ENCODE measurements at regions not wholly inside any gene's neighbourhood (a gene's known extent, or its start where the extent isn't known, plus 50 kb on each side); places are given as distances from the start of the nearest gene placed in this dataset.
A peak's percentile ranks its signal among the peaks of the same experiment; 100 is the strongest.

DNA sequence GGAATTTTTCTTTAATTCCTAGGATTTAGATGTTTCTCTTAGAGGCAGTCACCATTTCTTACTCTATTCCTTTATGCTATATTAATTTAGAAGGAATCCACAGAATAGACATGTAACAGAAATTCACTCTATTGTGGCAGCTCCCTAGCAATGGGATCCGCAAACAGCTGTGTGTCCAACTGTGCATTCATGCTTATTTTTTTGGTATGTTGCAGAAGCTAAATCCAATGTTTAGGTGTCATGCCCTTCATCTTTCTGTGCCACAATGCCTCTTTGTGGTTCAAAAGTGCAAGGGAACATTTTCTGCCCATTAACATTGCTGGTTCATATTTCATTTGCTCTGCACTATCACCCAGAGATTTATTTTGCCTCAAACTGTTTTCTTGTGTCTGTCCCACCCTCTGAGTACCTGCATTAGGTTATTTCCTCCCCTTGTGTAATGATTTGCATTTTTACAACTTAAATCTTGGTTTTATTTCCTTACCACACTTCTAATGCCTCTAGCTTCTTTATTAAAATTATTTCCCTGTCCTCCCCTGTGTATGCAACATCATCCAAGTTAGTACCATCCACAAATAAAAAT is 816.5 kb downstream of the EFNA5 start:
- Histone ChIP-seq H3K79me2 (ENCODE audit: control insufficient read depth, insufficient read depth, low read length, unreplicated experiment) (no peaks in the 10 kb centered on the region), H3K27me3 (ENCODE audit: insufficient read depth, low read length) (no peaks in the 10 kb centered on the region), H3K4me1 (ENCODE audit: control insufficient read depth, insufficient read depth, low read length, unreplicated experiment) (no peaks in the 10 kb centered on the region), H3K4me3 (ENCODE audit: low read depth, low read length) (no peak overlapping the region), H2AFZ (ENCODE audit: low read length, unreplicated experiment) (no peak overlapping the region), H3K36me3 (ENCODE audit: insufficient read depth, low read length) (no peaks in the 10 kb centered on the region), H3K27ac (ENCODE audit: low read depth, low read length) (no peak overlapping the region)

DNA sequence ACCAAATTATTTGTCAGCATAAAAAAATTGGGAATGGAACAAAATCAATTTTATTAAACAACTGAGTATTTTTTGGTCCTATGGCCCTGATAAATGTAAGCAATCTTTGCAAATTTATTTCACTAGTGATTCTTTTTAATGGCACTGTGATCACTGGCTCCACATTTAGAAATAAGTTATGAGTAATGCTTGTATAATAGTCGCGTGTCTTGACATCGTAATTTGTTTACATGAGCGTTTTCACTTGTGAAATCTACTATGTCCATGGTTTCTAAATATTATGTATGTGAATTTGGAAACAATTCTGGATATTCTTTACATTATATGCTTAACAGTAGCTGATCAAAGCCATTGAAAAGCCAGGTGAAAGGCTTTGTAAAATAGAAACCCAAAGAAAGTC is 817.5 kb downstream of the EFNA5 start:
- Histone ChIP-seq H3K36me3 (ENCODE audit: insufficient read depth, low read length) (no peaks in the 10 kb centered on the region), H3K27me3 (ENCODE audit: insufficient read depth, low read length) (no peaks in the 10 kb centered on the region), H3K27ac (ENCODE audit: low read depth, low read length) (no peak overlapping the region), H2AFZ (ENCODE audit: low read length, unreplicated experiment) (no peak overlapping the region), H3K4me3 (ENCODE audit: low read depth, low read length) (no peak overlapping the region), H3K4me1 (ENCODE audit: control insufficient read depth, insufficient read depth, low read length, unreplicated experiment) (no peaks in the 10 kb centered on the region), H3K79me2 (ENCODE audit: control insufficient read depth, insufficient read depth, low read length, unreplicated experiment) (no peaks in the 10 kb centered on the region)

DNA sequence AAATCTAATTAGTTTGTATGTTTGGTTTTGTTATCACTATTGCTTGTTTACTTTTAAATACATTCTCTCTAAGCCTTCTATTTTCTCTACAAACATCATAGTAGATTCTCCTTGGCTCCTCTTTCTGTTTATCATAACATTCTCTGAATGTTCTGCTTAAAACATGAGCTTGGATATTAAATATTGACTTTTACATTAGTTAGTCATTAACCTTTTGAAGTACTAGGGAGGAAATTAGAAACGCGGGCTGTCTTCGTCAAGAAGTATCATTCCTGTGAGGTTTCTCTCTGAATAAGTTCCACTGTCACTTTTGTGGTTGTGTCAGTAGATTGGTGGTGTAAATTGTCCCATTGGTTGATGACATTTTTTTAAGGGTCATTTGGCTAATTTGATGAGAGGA is 821.5 kb downstream of the EFNA5 start:
- Histone ChIP-seq H3K4me3 (ENCODE audit: low read depth, low read length) (no peak overlapping the region), H3K79me2 (ENCODE audit: control insufficient read depth, insufficient read depth, low read length, unreplicated experiment) (no peaks in the 10 kb centered on the region), H3K27ac (ENCODE audit: low read depth, low read length) (no peak overlapping the region), H3K27me3 (ENCODE audit: insufficient read depth, low read length) (no peaks in the 10 kb centered on the region), H3K4me1 (ENCODE audit: control insufficient read depth, insufficient read depth, low read length, unreplicated experiment) (no peaks in the 10 kb centered on the region), H2AFZ (ENCODE audit: low read length, unreplicated experiment) (no peak overlapping the region), H3K36me3 (ENCODE audit: insufficient read depth, low read length) (no peaks in the 10 kb centered on the region)

DNA sequence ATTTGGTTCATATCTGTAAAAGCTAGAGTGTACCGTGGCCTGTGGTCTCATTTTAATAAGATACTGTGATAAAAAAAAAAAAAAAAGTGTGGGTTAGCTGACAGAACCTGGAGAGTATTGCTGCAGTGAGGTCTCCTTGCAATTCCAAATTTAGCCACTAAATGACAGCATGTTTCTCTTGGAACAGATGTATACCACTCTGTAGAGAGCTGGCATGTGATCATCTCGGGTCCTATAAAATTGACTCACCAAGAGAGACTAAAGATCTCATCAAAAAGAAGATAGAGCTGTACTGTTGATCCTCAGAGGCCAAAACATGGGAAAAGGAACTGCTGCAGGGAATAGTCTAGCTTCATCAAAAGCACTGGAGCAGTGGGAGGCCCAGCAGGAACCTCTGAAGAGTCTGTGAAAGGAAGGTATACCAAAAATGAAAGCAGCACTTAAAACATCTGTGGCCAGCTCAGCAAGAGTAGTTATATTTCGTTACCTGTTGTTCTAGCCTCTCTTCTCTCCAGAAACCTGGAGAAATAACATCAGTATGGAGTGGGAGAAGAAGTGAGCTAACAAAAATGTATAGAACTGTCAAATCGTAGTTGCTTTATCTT is 826.8 kb downstream of the EFNA5 start:
- peak overlapping the region; percentile 97 for H2AFZ ChIP-seq (ENCODE audit: low read length, unreplicated experiment)

DNA sequence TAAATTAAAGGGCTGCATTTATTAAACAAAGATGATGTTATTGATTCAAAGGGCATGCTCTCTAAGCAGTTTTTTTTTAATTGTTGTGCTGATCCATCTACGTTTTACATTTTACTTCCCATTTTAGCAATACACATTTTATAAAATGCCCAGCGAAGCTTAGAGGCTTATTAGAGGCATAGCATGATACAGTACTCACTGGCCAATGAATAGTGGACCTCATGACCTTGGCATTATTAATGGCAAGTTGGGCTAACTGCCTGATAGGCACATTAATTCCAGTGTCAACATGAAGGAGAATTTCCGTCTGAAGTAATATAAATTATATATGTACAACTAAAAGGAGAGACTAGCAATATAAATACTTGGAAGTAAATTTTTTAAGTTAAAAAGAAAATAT is 837.2 kb downstream of the EFNA5 start:
- no peaks in the 10 kb centered on the region for H3K36me3 ChIP-seq (ENCODE audit: insufficient read depth, low read length)
- H3K27me3 ChIP-seq (ENCODE audit: insufficient read depth, low read length): no peaks in the 10 kb centered on the region
- no peaks in the 10 kb centered on the region for H3K79me2 ChIP-seq (ENCODE audit: control insufficient read depth, insufficient read depth, low read length, unreplicated experiment)
- no peak overlapping the region for H3K27ac ChIP-seq (ENCODE audit: low read depth, low read length)
- H2AFZ ChIP-seq (ENCODE audit: low read length, unreplicated experiment): peak overlapping the region; percentile 6
- no peak overlapping the region for H3K4me3 ChIP-seq (ENCODE audit: low read depth, low read length)
- H3K4me1 ChIP-seq (ENCODE audit: control insufficient read depth, insufficient read depth, low read length, unreplicated experiment): no peaks in the 10 kb centered on the region

More for the DNA sequence above, 826.8 kb downstream of the EFNA5 start:
- no peaks in the 10 kb centered on the region for H3K27me3 ChIP-seq (ENCODE audit: insufficient read depth, low read length)
- H3K36me3 ChIP-seq (ENCODE audit: insufficient read depth, low read length): no peaks in the 10 kb centered on the region
- H3K4me1 ChIP-seq (ENCODE audit: control insufficient read depth, insufficient read depth, low read length, unreplicated experiment): no peaks in the 10 kb centered on the region
- H3K27ac ChIP-seq (ENCODE audit: low read depth, low read length): no peak overlapping the region
- H3K79me2 ChIP-seq (ENCODE audit: control insufficient read depth, insufficient read depth, low read length, unreplicated experiment): no peaks in the 10 kb centered on the region
- H3K4me3 ChIP-seq (ENCODE audit: low read depth, low read length): peak overlapping the region; percentile 38; the same call in 1 of the 2 replicates

- Histone ChIP-seq H3K27ac (ENCODE audit: low read depth, low read length) (no peak overlapping the region), H3K79me2 (ENCODE audit: control insufficient read depth, insufficient read depth, low read length, unreplicated experiment) (no peaks in the 10 kb centered on the region), H3K36me3 (ENCODE audit: insufficient read depth, low read length) (no peaks in the 10 kb centered on the region), H2AFZ (ENCODE audit: low read length, unreplicated experiment) (no peak overlapping the region), H3K4me1 (ENCODE audit: control insufficient read depth, insufficient read depth, low read length, unreplicated experiment) (peaks cover 21% of the 10 kb centered on the region), H3K27me3 (ENCODE audit: insufficient read depth, low read length) (no peaks in the 10 kb centered on the region), H3K4me3 (ENCODE audit: low read depth, low read length) (no peak overlapping the region)
Observed at GRCh38 chr5:106827061-106827460, 843.7 kb downstream of the EFNA5 start.

DNA sequence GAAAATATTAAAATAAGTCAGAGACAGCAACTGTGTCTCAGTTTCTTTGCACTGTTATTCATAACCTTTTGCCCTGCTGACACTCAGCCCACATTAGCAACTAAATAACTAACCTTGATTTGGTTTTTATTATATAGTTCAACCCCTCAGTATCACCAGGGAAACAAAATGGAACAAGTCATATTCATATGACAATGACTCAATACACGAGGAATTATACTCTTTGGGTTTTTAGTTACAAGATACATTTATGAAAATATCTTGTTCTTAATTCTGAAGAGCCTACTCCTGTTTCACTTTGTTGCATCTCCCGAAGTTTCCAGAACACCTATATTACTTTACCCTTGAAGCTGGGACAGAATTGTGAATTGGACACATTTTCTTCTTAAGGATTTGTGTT is 845.4 kb downstream of the EFNA5 start:
- peak overlapping the region; percentile 48; the same call in 1 of the 2 replicates for H3K4me3 ChIP-seq (ENCODE audit: low read depth, low read length)
- no peaks in the 10 kb centered on the region for H3K27me3 ChIP-seq (ENCODE audit: insufficient read depth, low read length)
- no peaks in the 10 kb centered on the region for H3K79me2 ChIP-seq (ENCODE audit: control insufficient read depth, insufficient read depth, low read length, unreplicated experiment)
- H3K4me1 ChIP-seq (ENCODE audit: control insufficient read depth, insufficient read depth, low read length, unreplicated experiment): peaks cover 21% of the 10 kb centered on the region
- peak overlapping the region; percentile 76 for H2AFZ ChIP-seq (ENCODE audit: low read length, unreplicated experiment)
- peak overlapping the region; percentile 40; the same call in 1 of the 2 replicates for H3K27ac ChIP-seq (ENCODE audit: low read depth, low read length)
- no peaks in the 10 kb centered on the region for H3K36me3 ChIP-seq (ENCODE audit: insufficient read depth, low read length)

DNA sequence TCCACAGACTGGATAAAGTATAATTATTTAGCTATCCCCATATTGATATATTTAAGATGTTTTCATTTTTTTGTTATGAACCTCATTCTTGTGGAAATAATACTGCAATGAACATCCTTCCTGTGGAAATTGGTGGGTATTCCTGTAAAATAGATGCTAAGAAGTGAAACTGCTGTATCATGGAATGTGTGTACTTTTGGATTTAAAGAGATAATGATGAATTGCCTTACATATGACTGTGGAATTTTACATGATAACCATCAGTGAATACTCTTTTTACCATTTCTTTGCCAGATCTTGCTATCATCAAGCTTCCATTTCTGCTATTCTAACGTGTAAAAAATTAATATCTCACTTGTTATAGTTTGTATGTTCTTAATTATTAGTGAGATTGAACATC is 847.9 kb downstream of the EFNA5 start:
- Histone ChIP-seq H3K27ac (ENCODE audit: low read depth, low read length) (no peak overlapping the region), H3K79me2 (ENCODE audit: control insufficient read depth, insufficient read depth, low read length, unreplicated experiment) (no peaks in the 10 kb centered on the region)

DNA sequence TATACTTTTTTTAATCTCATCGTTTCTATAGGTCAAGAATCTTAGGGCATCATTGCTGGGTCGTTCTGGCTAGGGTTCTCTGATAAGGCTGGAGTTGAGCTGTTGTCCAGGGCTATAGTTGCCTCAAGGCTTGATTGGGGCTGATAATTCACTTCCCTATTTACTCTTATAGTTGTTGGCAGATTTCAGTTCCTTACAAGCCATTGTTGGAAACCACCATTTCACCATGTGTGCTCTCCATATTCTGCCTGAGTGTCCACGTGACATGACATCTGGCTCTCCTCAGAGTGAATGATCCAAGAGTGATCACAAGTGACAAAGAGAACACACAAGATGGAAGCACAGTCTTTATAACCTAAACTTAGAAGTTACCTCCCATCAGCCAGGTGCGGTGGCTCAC is 852.2 kb downstream of the EFNA5 start:
- Histone ChIP-seq H3K4me3 (ENCODE audit: low read depth, low read length) (no peak overlapping the region), H2AFZ (ENCODE audit: low read length, unreplicated experiment) (no peak overlapping the region), H3K36me3 (ENCODE audit: insufficient read depth, low read length) (no peaks in the 10 kb centered on the region), H3K79me2 (ENCODE audit: control insufficient read depth, insufficient read depth, low read length, unreplicated experiment) (no peaks in the 10 kb centered on the region), H3K27ac (ENCODE audit: low read depth, low read length) (no peak overlapping the region), H3K4me1 (ENCODE audit: control insufficient read depth, insufficient read depth, low read length, unreplicated experiment) (no peaks in the 10 kb centered on the region), H3K27me3 (ENCODE audit: insufficient read depth, low read length) (no peaks in the 10 kb centered on the region)

More for the DNA sequence above, 847.9 kb downstream of the EFNA5 start:
- Histone ChIP-seq H2AFZ (ENCODE audit: low read length, unreplicated experiment) (no peak overlapping the region), H3K27me3 (ENCODE audit: insufficient read depth, low read length) (no peaks in the 10 kb centered on the region), H3K36me3 (ENCODE audit: insufficient read depth, low read length) (no peaks in the 10 kb centered on the region), H3K4me1 (ENCODE audit: control insufficient read depth, insufficient read depth, low read length, unreplicated experiment) (peaks cover 21% of the 10 kb centered on the region), H3K4me3 (ENCODE audit: low read depth, low read length) (no peak overlapping the region)

- H3K79me2 ChIP-seq (ENCODE audit: control insufficient read depth, insufficient read depth, low read length, unreplicated experiment): no peaks in the 10 kb centered on the region
- no peaks in the 10 kb centered on the region for H3K36me3 ChIP-seq (ENCODE audit: insufficient read depth, low read length)
- no peak overlapping the region for H3K27ac ChIP-seq (ENCODE audit: low read depth, low read length)
- H2AFZ ChIP-seq (ENCODE audit: low read length, unreplicated experiment): no peak overlapping the region
- no peaks in the 10 kb centered on the region for H3K4me1 ChIP-seq (ENCODE audit: control insufficient read depth, insufficient read depth, low read length, unreplicated experiment)
- no peak overlapping the region for H3K4me3 ChIP-seq (ENCODE audit: low read depth, low read length)
- H3K27me3 ChIP-seq (ENCODE audit: insufficient read depth, low read length): no peaks in the 10 kb centered on the region
Observed at GRCh38 chr5:106814961-106815360, 855.8 kb downstream of the EFNA5 start.

DNA sequence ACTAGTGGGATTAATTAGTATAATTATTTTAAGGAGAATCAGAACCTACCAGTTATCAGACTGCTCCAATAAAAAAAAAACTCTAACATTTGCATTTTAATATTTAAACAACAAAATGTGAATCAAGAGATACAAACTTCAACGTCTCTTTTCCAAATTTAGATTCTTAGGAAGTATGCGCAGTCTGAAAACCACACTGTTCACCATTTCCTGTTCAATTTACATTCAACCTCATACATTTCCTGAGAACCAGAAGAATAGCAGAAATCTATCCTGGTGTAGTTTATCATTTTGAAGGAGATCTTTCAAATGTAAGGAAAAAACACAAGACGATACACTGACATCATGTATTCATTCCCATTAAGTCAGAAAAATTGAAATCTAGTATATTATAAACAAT is 869.2 kb downstream of the EFNA5 start:
- Histone ChIP-seq H3K27me3 (ENCODE audit: insufficient read depth, low read length) (no peaks in the 10 kb centered on the region), H3K4me3 (ENCODE audit: low read depth, low read length) (no peak overlapping the region), H3K36me3 (ENCODE audit: insufficient read depth, low read length) (no peaks in the 10 kb centered on the region), H2AFZ (ENCODE audit: low read length, unreplicated experiment) (no peak overlapping the region), H3K4me1 (ENCODE audit: control insufficient read depth, insufficient read depth, low read length, unreplicated experiment) (no peaks in the 10 kb centered on the region), H3K79me2 (ENCODE audit: control insufficient read depth, insufficient read depth, low read length, unreplicated experiment) (no peaks in the 10 kb centered on the region), H3K27ac (ENCODE audit: low read depth, low read length) (no peak overlapping the region)

All from ACC112 (cell line).